ENCODE measurements at regions not wholly inside any gene's neighbourhood (a gene's known extent, or its start where the extent isn't known, plus 50 kb on each side); places are given as distances from the start of the nearest gene placed in this dataset.

DNA sequence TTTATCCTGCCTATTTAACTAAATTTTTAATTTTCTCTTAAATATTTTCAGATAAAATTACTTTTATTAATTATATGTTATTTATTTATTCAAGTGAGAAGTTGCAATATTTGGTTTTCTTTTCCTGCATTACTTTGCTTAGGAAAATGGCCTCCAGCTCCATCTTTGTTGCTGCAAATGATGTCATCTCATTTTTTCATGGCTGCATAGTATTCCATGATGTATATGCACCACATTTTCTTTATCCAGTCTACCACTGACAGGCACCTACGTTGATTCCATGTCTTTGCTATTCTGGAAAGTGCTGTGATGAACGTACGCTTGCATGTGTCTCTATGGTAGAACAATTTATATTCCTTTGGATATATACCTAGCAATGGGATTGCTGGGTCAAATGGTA lies 186.9 kb upstream of the LYPLAL1 start:
- TF ChIP-seq, protein P1, sequence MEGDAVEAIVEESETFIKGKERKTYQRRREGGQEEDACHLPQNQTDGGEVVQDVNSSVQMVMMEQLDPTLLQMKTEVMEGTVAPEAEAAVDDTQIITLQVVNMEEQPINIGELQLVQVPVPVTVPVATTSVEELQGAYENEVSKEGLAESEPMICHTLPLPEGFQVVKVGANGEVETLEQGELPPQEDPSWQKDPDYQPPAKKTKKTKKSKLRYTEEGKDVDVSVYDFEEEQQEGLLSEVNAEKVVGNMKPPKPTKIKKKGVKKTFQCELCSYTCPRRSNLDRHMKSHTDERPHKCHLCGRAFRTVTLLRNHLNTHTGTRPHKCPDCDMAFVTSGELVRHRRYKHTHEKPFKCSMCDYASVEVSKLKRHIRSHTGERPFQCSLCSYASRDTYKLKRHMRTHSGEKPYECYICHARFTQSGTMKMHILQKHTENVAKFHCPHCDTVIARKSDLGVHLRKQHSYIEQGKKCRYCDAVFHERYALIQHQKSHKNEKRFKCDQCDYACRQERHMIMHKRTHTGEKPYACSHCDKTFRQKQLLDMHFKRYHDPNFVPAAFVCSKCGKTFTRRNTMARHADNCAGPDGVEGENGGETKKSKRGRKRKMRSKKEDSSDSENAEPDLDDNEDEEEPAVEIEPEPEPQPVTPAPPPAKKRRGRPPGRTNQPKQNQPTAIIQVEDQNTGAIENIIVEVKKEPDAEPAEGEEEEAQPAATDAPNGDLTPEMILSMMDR (IDR thresholded peaks at IDR 0.05; ENCODE audit: insufficient read depth, low read length, poor library complexity, severe bottlenecking) = no peak
- no peak for TF ChIP-seq EZH2phosphoT487 (conservative IDR thresholded peaks at IDR 0.05; ENCODE audit: low read length)
